PC-9 (cell line): ENCODE measurements at regions not wholly inside any gene's neighbourhood (a gene's known extent, or its start where the extent isn't known, plus 50 kb on each side); places are given as distances from the start of the nearest gene placed in this dataset.

ENCODE experiments used
- BruUV-seq: library from RNA; stranded (reverse); fragments of 400-500 nt; replicated peaks from 2 replicates; lab custom pipeline; 2021; lab: Mats Ljungman, UMichigan
- CTCF ChIA-PET: fragments of 300-600 bp; sonication (Branson Sonifier 250); formaldehyde crosslinking; loops from one replicate; lab custom pipeline; 2022; ENCODE audit warnings: antibody characterized with exemption; lab: Charles Lee
- POLR2A ChIA-PET: fragments of 300-600 bp; sonication (Branson Sonifier 250); formaldehyde crosslinking; loops from one replicate; lab custom pipeline; 2022; ENCODE audit warnings: antibody characterized with exemption; ENCODE audit not compliant: unreplicated experiment; lab: Charles Lee
- DNase-seq, 2 experiments: peaks; one replicate each; pipeline versions ENCODE4 v3.0.0 to v3.0.0-alpha.2; 2015 to 2022; ENCODE audit warnings: mixed read lengths in 1 of 2
- H2AFZ ChIP-seq: fragments of 200-600 bp; sonication (generic); 2 replicates; pipeline ENCODE4 v1.8.1; 2017; ENCODE audit warnings: antibody characterized with exemption
- H3F3A ChIP-seq: fragments of 200-600 bp; sonication (generic); 2 replicates; pipeline ENCODE4 v1.8.1; 2017; ENCODE audit warnings: antibody characterized with exemption, mild to moderate bottlenecking, low read depth; ENCODE audit not compliant: insufficient read depth
- H3K27ac ChIP-seq: fragments of 200-600 bp; sonication (generic); 2 replicates; pipeline ENCODE4 v1.6.1; 2016; ENCODE audit warnings: mixed run types
- H3K27me3 ChIP-seq: fragments of 200-600 bp; sonication (generic); 2 replicates; pipeline ENCODE4 v1.6.1; 2016; ENCODE audit warnings: low read depth, mixed run types; ENCODE audit not compliant: insufficient read depth
- H3K36me3 ChIP-seq: fragments of 200-600 bp; sonication (generic); 2 replicates; pipeline ENCODE4 v1.6.1; 2016; ENCODE audit warnings: low read depth, mixed run types
- H3K4me1 ChIP-seq: fragments of 200-600 bp; sonication (generic); replicated peaks from 2 replicates; pipeline ENCODE4 v1.6.1; 2016; ENCODE audit warnings: mixed run types; ENCODE audit not compliant: insufficient read depth
- H3K4me2 ChIP-seq: fragments of 200-600 bp; sonication (generic); 2 replicates; pipeline ENCODE4 v1.6.1; 2017; ENCODE audit warnings: mixed run types
- H3K4me3 ChIP-seq: fragments of 200-600 bp; sonication (generic); 2 replicates; pipeline ENCODE4 v1.6.1; 2016; ENCODE audit warnings: mixed run types
- H3K79me2 ChIP-seq: fragments of 200-600 bp; sonication (generic); 2 replicates; pipeline ENCODE4 v1.6.1; 2017; ENCODE audit warnings: low read depth, mixed run types
- H3K9me2 ChIP-seq: fragments of 200-600 bp; sonication (generic); 2 replicates; pipeline ENCODE4 v1.8.1; 2017; ENCODE audit warnings: mild to moderate bottlenecking; ENCODE audit not compliant: insufficient read depth
- H3K9me3 ChIP-seq: fragments of 200-600 bp; sonication (generic); 2 replicates; pipeline ENCODE4 v1.8.1; 2016; ENCODE audit warnings: low read depth; ENCODE audit not compliant: insufficient read depth
- H4K20me1 ChIP-seq: fragments of 200-600 bp; sonication (generic); 2 replicates; pipeline ENCODE4 v1.8.1; 2017; ENCODE audit not compliant: insufficient read depth
- EZH2 ChIP-seq: fragments of 200-600 bp; sonication (generic); IDR thresholded peaks from 2 replicates; pipeline ENCODE4 v1.8.0; 2017; ENCODE audit warnings: antibody characterized with exemption, low read depth
- intact Hi-C: fragments of 100-400 bp; cut with micrococcal nuclease; formaldehyde crosslinking; loops from one replicate; pipeline ENCODE4 v1.10.0; 2022; ENCODE audit not compliant: unreplicated experiment
- TF ChIP-seq, protein P1 (sequence below): fragments of 200-600 bp; sonication (generic); conservative IDR thresholded peaks from 2 replicates; pipeline ENCODE4 v1.6.1; 2017; ENCODE audit warnings: mixed run types, antibody characterized with exemption, mild to moderate bottlenecking, moderate library complexity

DNA sequence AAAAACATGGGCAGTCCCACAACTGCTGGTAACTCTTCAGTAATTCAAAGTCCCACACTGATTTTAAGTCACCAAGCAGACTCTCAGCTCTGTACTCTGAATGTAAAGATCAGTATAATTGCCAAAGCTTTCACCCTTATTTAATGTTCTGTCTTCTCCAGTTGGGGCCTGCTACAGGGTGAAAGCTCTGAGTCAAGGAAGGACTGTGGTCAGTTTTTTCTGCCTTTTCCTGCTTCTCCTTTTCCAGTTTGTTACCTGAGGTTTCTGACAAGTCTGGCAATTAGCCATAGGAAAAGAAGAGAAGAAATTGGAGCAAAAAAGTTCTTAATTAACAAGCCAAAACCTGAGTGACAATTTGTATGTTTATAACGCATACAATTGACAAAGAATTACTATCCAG is 279.3 kb downstream of the RBM26 start:
- no TSS peak for BruUV-seq
- no peaks in the 10 kb centered on the region for H3K9me2 ChIP-seq
- H2AFZ ChIP-seq, result no peak overlapping the region
- no peaks in the 10 kb centered on the region for H3F3A ChIP-seq
- intact Hi-C loops, result no loop called here
- ChIA-PET POLR2A (no interaction called here), CTCF (no interaction called here)
- H3K4me1 ChIP-seq, result 0 out of 2 replicates have a peak, but pooled peaks cover 6% of the 10 kb centered on the region
- no peak overlapping the region for H3K4me3 ChIP-seq
- no peak for TF ChIP-seq EZH2
- TF ChIP-seq, protein P1, sequence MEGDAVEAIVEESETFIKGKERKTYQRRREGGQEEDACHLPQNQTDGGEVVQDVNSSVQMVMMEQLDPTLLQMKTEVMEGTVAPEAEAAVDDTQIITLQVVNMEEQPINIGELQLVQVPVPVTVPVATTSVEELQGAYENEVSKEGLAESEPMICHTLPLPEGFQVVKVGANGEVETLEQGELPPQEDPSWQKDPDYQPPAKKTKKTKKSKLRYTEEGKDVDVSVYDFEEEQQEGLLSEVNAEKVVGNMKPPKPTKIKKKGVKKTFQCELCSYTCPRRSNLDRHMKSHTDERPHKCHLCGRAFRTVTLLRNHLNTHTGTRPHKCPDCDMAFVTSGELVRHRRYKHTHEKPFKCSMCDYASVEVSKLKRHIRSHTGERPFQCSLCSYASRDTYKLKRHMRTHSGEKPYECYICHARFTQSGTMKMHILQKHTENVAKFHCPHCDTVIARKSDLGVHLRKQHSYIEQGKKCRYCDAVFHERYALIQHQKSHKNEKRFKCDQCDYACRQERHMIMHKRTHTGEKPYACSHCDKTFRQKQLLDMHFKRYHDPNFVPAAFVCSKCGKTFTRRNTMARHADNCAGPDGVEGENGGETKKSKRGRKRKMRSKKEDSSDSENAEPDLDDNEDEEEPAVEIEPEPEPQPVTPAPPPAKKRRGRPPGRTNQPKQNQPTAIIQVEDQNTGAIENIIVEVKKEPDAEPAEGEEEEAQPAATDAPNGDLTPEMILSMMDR, result no peak
- no peak overlapping the region for H3K27ac ChIP-seq
- no peaks in the 10 kb centered on the region for H3K9me3 ChIP-seq
- H3K27me3 ChIP-seq, result no peaks in the 10 kb centered on the region
- H3K4me2 ChIP-seq, result no peak overlapping the region
- no peaks in the 10 kb centered on the region for H4K20me1 ChIP-seq
- no peaks in the 10 kb centered on the region for H3K36me3 ChIP-seq
- H3K79me2 ChIP-seq, result no peaks in the 10 kb centered on the region
- DNase-seq, result no peak

DNA sequence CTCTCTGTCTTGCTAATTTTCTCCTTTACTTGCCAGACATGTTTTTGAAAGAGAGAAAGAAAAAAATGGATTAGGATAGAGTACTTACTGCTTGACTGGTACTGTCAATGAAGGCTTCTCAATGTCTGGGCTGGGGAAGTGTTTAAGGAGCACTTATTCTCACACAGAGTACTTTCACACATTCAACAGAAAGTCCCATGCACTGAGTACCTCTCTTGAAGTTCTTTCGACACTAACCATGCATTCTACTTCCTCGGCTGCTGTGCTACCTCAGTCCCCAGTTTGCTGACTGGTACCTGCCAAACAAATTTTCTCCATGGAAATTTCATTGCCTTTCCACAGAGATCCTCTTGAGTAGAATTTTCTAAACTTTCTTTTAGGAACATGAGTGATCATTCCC is 281.9 kb downstream of the RBM26 start:
- Histone ChIP-seq H3K79me2 (no peaks in the 10 kb centered on the region), H4K20me1 (no peaks in the 10 kb centered on the region), H3K27me3 (no peaks in the 10 kb centered on the region), H3F3A (no peaks in the 10 kb centered on the region), H3K4me2 (no peak overlapping the region), H3K36me3 (no peaks in the 10 kb centered on the region), H2AFZ (0 out of 2 replicates have a peak overlapping the region, but pooled peaks have one; percentile 39), H3K27ac (no peak overlapping the region), H3K9me2 (no peaks in the 10 kb centered on the region), H3K9me3 (no peaks in the 10 kb centered on the region), H3K4me1 (0 out of 2 replicates have a peak, but pooled peaks cover 6% of the 10 kb centered on the region), H3K4me3 (no peak overlapping the region)
- no peak for TF ChIP-seq EZH2
- TF ChIP-seq, protein P1, result no peak
- no TSS peak for BruUV-seq
- intact Hi-C loops, result no loop called here
- ChIA-PET POLR2A (no interaction called here), CTCF (no interaction called here)
- no peak for DNase-seq

DNA sequence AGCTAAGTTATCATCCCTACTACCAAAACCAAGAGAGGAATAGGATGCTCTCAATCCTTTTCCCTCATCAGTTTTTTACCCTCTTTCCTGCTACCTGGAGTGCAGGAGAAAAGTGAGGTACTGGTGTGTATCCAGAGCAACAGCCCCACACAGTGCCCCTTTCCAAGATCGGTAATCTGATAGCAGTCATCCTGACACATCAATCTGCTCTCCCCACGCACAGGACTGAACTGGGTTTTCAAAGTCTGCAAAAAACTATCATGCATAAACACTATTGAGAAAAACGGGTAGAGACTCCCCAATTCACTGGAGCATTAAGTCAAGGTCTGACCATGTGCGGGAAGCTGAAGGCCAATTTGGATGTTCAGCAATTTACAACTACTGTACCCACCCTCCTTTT is 284.8 kb downstream of the RBM26 start:
- DNase-seq, result no peak
- Histone ChIP-seq H3K9me3 (no peaks in the 10 kb centered on the region), H3K36me3 (no peaks in the 10 kb centered on the region), H3K4me2 (no peak overlapping the region), H3K4me1 (no peaks in the 10 kb centered on the region), H3K4me3 (no peak overlapping the region), H3K27ac (no peak overlapping the region), H3F3A (no peaks in the 10 kb centered on the region), H3K27me3 (no peaks in the 10 kb centered on the region), H3K9me2 (no peaks in the 10 kb centered on the region), H2AFZ (no peak overlapping the region), H4K20me1 (no peaks in the 10 kb centered on the region), H3K79me2 (no peaks in the 10 kb centered on the region)
- BruUV-seq, result no TSS peak
- TF ChIP-seq, protein P1, result no peak
- TF ChIP-seq EZH2, result no peak
- intact Hi-C loops, result no loop called here
- POLR2A ChIA-PET, result no interaction called here
- CTCF ChIA-PET, result no interaction called here
